SU-DHL-6 (cell line): ENCODE measurements at regions not wholly inside any gene's neighbourhood (a gene's known extent, or its start where the extent isn't known, plus 50 kb on each side); places are given as distances from the start of the nearest gene placed in this dataset.

Experiments used
- H2AFZ ChIP-seq: fragments of 200-600 bp; sonication (generic); 2 replicates; pipeline ENCODE4 v1.6.1; 2014; ENCODE audit warnings: low read depth, mild to moderate bottlenecking, moderate library complexity, mixed read lengths, antibody characterized with exemption, low read length; ENCODE audit not compliant: severe bottlenecking
- H3F3A ChIP-seq: fragments of 200-600 bp; shearing (Covaris generic); 2 replicates; pipeline ENCODE4 v1.6.0; 2016; ENCODE audit warnings: antibody characterized with exemption, mild to moderate bottlenecking; ENCODE audit not compliant: insufficient read depth
- H3K27ac ChIP-seq: fragments of 200-600 bp; sonication (generic); 2 replicates; pipeline ENCODE4 v1.5.1; 2016; ENCODE audit warnings: low read depth, mild to moderate bottlenecking, low read length, moderate library complexity, mixed read lengths
- H3K27me3 ChIP-seq: fragments of 200-600 bp; sonication (generic), shearing (Covaris generic); 2 replicates; pipeline ENCODE4 v1.6.0; 2014; ENCODE audit warnings: mild to moderate bottlenecking, low read length
- H3K36me3 ChIP-seq: fragments of 200-600 bp; sonication (generic); 2 replicates; pipeline ENCODE4 v1.6.1; 2014; ENCODE audit warnings: mild to moderate bottlenecking, low read length, mixed read lengths
- H3K4me2 ChIP-seq: fragments of 300-600, 200-600 bp; shearing (Covaris generic), sonication (generic); 2 replicates; pipeline ENCODE4 v1.6.0; 2014; ENCODE audit warnings: low read length, low read depth, mild to moderate bottlenecking; ENCODE audit not compliant: poor library complexity, severe bottlenecking
- H3K4me3 ChIP-seq: fragments of 200-600 bp; sonication (generic); 2 replicates; pipeline ENCODE4 v1.5.1; 2014; ENCODE audit warnings: antibody characterized with exemption, low read length, mild to moderate bottlenecking, mixed read lengths; ENCODE audit not compliant: insufficient read depth, poor library complexity, severe bottlenecking
- H3K79me2 ChIP-seq: fragments of 200-600 bp; sonication (generic); 2 replicates; pipeline ENCODE4 v1.6.1; 2014; ENCODE audit warnings: mild to moderate bottlenecking, low read length, moderate library complexity; ENCODE audit not compliant: insufficient read depth
- H3K9ac ChIP-seq: fragments of 200-600 bp; sonication (generic); 2 replicates; pipeline ENCODE4 v1.7.0; 2014; ENCODE audit warnings: mild to moderate bottlenecking, low read length
- H3K9me2 ChIP-seq: fragments of 200-600 bp; sonication (generic); replicated peaks from 2 replicates; pipeline ENCODE4 v1.6.1; 2014; ENCODE audit warnings: low read length; ENCODE audit not compliant: insufficient read depth
- H3K9me3 ChIP-seq: fragments of 200-600 bp; sonication (generic); 2 replicates; pipeline ENCODE4 v1.6.1; 2014; ENCODE audit warnings: low read length, mixed read lengths; ENCODE audit not compliant: insufficient read depth
- H4K20me1 ChIP-seq: fragments of 200-600 bp; sonication (generic); 2 replicates; pipeline ENCODE4 v1.6.1; 2014; ENCODE audit warnings: low read depth, mild to moderate bottlenecking, antibody characterized with exemption, low read length, moderate library complexity, mixed read lengths
- CTCF ChIP-seq: fragments of 200-600 bp; sonication (generic); IDR thresholded peaks from one replicate; pipeline ENCODE4 v1.5.1; 2017; ENCODE audit warnings: antibody characterized with exemption, mild to moderate bottlenecking, low read length, moderate library complexity; ENCODE audit not compliant: insufficient read depth, poor library complexity, severe bottlenecking
- EZH2phosphoT487 ChIP-seq: fragments of 200-600 bp; sonication (generic), shearing (Covaris generic); conservative IDR thresholded peaks from 2 replicates; pipeline ENCODE4 v1.6.1; 2018; ENCODE audit warnings: mild to moderate bottlenecking, antibody characterized with exemption, low read length, moderate library complexity, mixed read lengths

- no peaks in the 10 kb centered on the region for H3K27me3 ChIP-seq
- no peaks in the 10 kb centered on the region for H3F3A ChIP-seq
- H2AFZ ChIP-seq = no peak overlapping the region
- H4K20me1 ChIP-seq = no peaks in the 10 kb centered on the region
- no peaks in the 10 kb centered on the region for H3K79me2 ChIP-seq
- H3K27ac ChIP-seq = no peak overlapping the region
- no peaks in the 10 kb centered on the region for H3K9me3 ChIP-seq
- H3K36me3 ChIP-seq = no peaks in the 10 kb centered on the region
- no peak overlapping the region for H3K9ac ChIP-seq
- H3K9me2 ChIP-seq = no peaks in the 10 kb centered on the region
- TF ChIP-seq EZH2phosphoT487 (no peak), CTCF (no peak)
- no peak overlapping the region for H3K4me3 ChIP-seq
- H3K4me2 ChIP-seq = no peak overlapping the region
Measured at GRCh38 chr18:70684821-70685220, 396.0 kb downstream of the SOCS6 start.

- no peak overlapping the region for H3K4me2 ChIP-seq
- no peak overlapping the region for H2AFZ ChIP-seq
- no peaks in the 10 kb centered on the region for H3K79me2 ChIP-seq
- no peak overlapping the region for H3K27ac ChIP-seq
- H3K36me3 ChIP-seq = no peaks in the 10 kb centered on the region
- no peak overlapping the region for H3K4me3 ChIP-seq
- no peaks in the 10 kb centered on the region for H3F3A ChIP-seq
- no peaks in the 10 kb centered on the region for H3K9me2 ChIP-seq
- no peaks in the 10 kb centered on the region for H3K27me3 ChIP-seq
- no peaks in the 10 kb centered on the region for H3K9me3 ChIP-seq
- TF ChIP-seq CTCF = no peak
- no peak for TF ChIP-seq EZH2phosphoT487
- H3K9ac ChIP-seq = no peak overlapping the region
- H4K20me1 ChIP-seq = no peaks in the 10 kb centered on the region
Measured at GRCh38 chr18:70683263-70683662, 394.4 kb downstream of the SOCS6 start.

- no peak overlapping the region for H2AFZ ChIP-seq
Measured at GRCh38 chr18:70674896-70675295, 386.1 kb downstream of the SOCS6 start.

More at GRCh38 chr18:70674896-70675295, 386.1 kb downstream of the SOCS6 start:
- no peak overlapping the region for H3K27ac ChIP-seq
- no peak overlapping the region for H3K4me3 ChIP-seq
- H4K20me1 ChIP-seq = no peaks in the 10 kb centered on the region
- H3K9ac ChIP-seq = no peak overlapping the region
- no peaks in the 10 kb centered on the region for H3K27me3 ChIP-seq
- H3F3A ChIP-seq = no peaks in the 10 kb centered on the region
- H3K4me2 ChIP-seq = no peak overlapping the region
- H3K9me2 ChIP-seq = 0 out of 2 replicates have a peak, but pooled peaks cover 3% of the 10 kb centered on the region
- TF ChIP-seq CTCF (no peak), EZH2phosphoT487 (no peak)
- no peaks in the 10 kb centered on the region for H3K79me2 ChIP-seq
- H3K36me3 ChIP-seq = no peaks in the 10 kb centered on the region
- H3K9me3 ChIP-seq = no peaks in the 10 kb centered on the region; the same call in 1 of the 2 replicates
